SK-N-SH (cell line): ENCODE measurements at regions not wholly inside any gene's neighbourhood (a gene's known extent, or its start where the extent isn't known, plus 50 kb on each side); places are given as distances from the start of the nearest gene placed in this dataset.
A peak's percentile ranks its signal among the peaks of the same experiment; 100 is the strongest.

Source experiments
- CTCF ChIA-PET: fragments of 300-600, 350-600 bp; formaldehyde crosslinking; extraction: SDS; loops from one replicate; lab custom pipeline; 2021; lab: Yijun Ruan, JAX
- POLR2A ChIA-PET: fragments of 350-600 bp; sonication (Branson Sonifier 250); formaldehyde crosslinking; extraction: SDS; loops from one replicate; lab custom pipeline; 2020; ENCODE audit warnings: antibody characterized with exemption, inconsistent platforms; lab: Yijun Ruan, JAX
- DNase-seq: peaks from one replicate; pipeline ENCODE4 v3.0.0; 2012
- H2AFZ ChIP-seq: fragments of 200-600 bp; sonication (generic); 2 replicates; pipeline ENCODE4 v1.8.1; 2016; ENCODE audit warnings: antibody characterized with exemption, mild to moderate bottlenecking, low read depth
- H3F3A ChIP-seq: fragments of 200-600 bp; sonication (generic); replicated peaks from 2 replicates; pipeline ENCODE3; 2016; ENCODE audit warnings: antibody characterized with exemption, mild to moderate bottlenecking; ENCODE audit not compliant: insufficient read depth
- H3K27ac ChIP-seq, 2 experiments: fragments of 200-500 bp in 1 of 2; fragments of 200-600 bp in 1 of 2; sonication (Bioruptor generic) in 1 of 2; sonication (generic), shearing (Covaris generic) in 1 of 2; 2 replicates each; pipeline versions ENCODE4 v1.5.1 to v1.6.1; 2014 to 2016; ENCODE audit warnings: low read depth in 2 of 2, inconsistent platforms in 1 of 2, low read length in 1 of 2, mild to moderate bottlenecking in 1 of 2, mixed read lengths in 1 of 2
- H3K27me3 ChIP-seq: fragments of 200-600 bp; sonication (generic), shearing (Covaris generic); 2 replicates; pipeline ENCODE4 v1.6.1; 2016; ENCODE audit warnings: mixed run types; ENCODE audit not compliant: insufficient read depth
- H3K36me3 ChIP-seq, 2 experiments: fragments of 200-500 bp in 1 of 2; fragments of 200-600 bp in 1 of 2; sonication (Bioruptor generic) in 1 of 2; sonication (generic) in 1 of 2; replicated peaks in 1 of 2; 2 replicates each; pipeline versions ENCODE3 to v1.5.1; 2014 to 2016; ENCODE audit warnings: low read length in 1 of 2, mild to moderate bottlenecking in 1 of 2; ENCODE audit not compliant: insufficient read depth in 2 of 2, control insufficient read depth in 1 of 2
- H3K4me1 ChIP-seq, 2 experiments: fragments of 200-500 bp in 1 of 2; fragments of 200-600 bp in 1 of 2; sonication (Bioruptor generic) in 1 of 2; sonication (generic), shearing (Covaris generic) in 1 of 2; 2 replicates each; pipeline versions ENCODE4 v1.5.1 to v1.6.1; 2014 to 2016; ENCODE audit warnings: low read depth in 1 of 2, low read length in 1 of 2, mixed run types in 1 of 2; ENCODE audit not compliant: insufficient read depth in 2 of 2, control insufficient read depth in 1 of 2
- H3K4me2 ChIP-seq: fragments of 200-600 bp; sonication (generic), shearing (Covaris generic); 2 replicates; pipeline ENCODE4 v1.6.1; 2017; ENCODE audit warnings: mixed run types
- H3K4me3 ChIP-seq, 2 experiments: fragments of 200-500 bp in 1 of 2; fragments of 200-600 bp in 1 of 2; sonication (Bioruptor generic) in 1 of 2; sonication (generic), shearing (Covaris generic) in 1 of 2; 2 replicates each; pipeline versions ENCODE4 v1.5.1 to v1.8.1; 2014 to 2016; ENCODE audit warnings: low read depth in 2 of 2, inconsistent platforms in 1 of 2, low read length in 1 of 2, mild to moderate bottlenecking in 1 of 2, mixed read lengths in 1 of 2, moderate library complexity in 1 of 2
- H3K79me2 ChIP-seq: fragments of 200-600 bp; sonication (generic); 2 replicates; pipeline ENCODE4 v1.8.1; 2017; ENCODE audit warnings: mild to moderate bottlenecking; ENCODE audit not compliant: insufficient read depth
- H3K9ac ChIP-seq: fragments of 200-600 bp; sonication (generic); 2 replicates; pipeline ENCODE4 v1.6.1; 2017; ENCODE audit warnings: mixed run types
- H3K9me2 ChIP-seq: fragments of 200-600 bp; sonication (generic); 2 replicates; pipeline ENCODE4 v1.6.1; 2017; ENCODE audit warnings: mixed run types
- H3K9me3 ChIP-seq: fragments of 200-600 bp; sonication (generic); 2 replicates; pipeline ENCODE4 v1.6.1; 2017; ENCODE audit warnings: mixed run types, mild to moderate bottlenecking, moderate library complexity
- H4K20me1 ChIP-seq: fragments of 200-600 bp; sonication (generic); 2 replicates; pipeline ENCODE4 v1.6.1; 2017; ENCODE audit warnings: mild to moderate bottlenecking, mixed run types; ENCODE audit not compliant: insufficient read depth
- CTCF ChIP-seq: fragments of 200-600 bp; sonication (generic); IDR thresholded peaks from 2 replicates; pipeline ENCODE4 v1.6.1; 2017; ENCODE audit warnings: antibody characterized with exemption, mild to moderate bottlenecking, moderate library complexity
- ELF1 ChIP-seq: IDR thresholded peaks from 2 replicates; pipeline ENCODE4 v1.4.0; 2012
- FOSL2 ChIP-seq: IDR thresholded peaks from 2 replicates; pipeline ENCODE4 v1.4.0; 2012; ENCODE audit warnings: low read depth, mild to moderate bottlenecking, moderate library complexity, borderline replicate concordance
- FOXM1 ChIP-seq: IDR thresholded peaks from 2 replicates; pipeline ENCODE4 v1.4.0; 2012; ENCODE audit warnings: low read depth, mild to moderate bottlenecking
- GATA2 ChIP-seq: sonication (generic); formaldehyde crosslinking; IDR thresholded peaks from 2 replicates; pipeline ENCODE4 v1.5.0; 2020; ENCODE audit warnings: mild to moderate bottlenecking, missing genetic modification reagents
- JUND ChIP-seq: IDR thresholded peaks from 2 replicates; pipeline ENCODE4 v1.4.0; 2012
- MAX ChIP-seq: IDR thresholded peaks from 2 replicates; pipeline ENCODE4 v1.4.0; 2012; ENCODE audit warnings: low read depth
- MEF2A ChIP-seq: IDR thresholded peaks from 2 replicates; pipeline ENCODE4 v1.4.0; 2012; ENCODE audit warnings: low read depth, borderline replicate concordance
- MXI1 ChIP-seq: IDR thresholded peaks from 2 replicates; pipeline ENCODE4 v1.6.1; 2012; ENCODE audit warnings: mild to moderate bottlenecking, low read depth, low read length, improper control_type of control experiment
- NFIC ChIP-seq: IDR thresholded peaks from 2 replicates; pipeline ENCODE4 v1.4.0; 2012; ENCODE audit warnings: borderline replicate concordance
- RCOR1 ChIP-seq: fragments of 150-350 bp; IDR thresholded peaks from 2 replicates; pipeline ENCODE4 v1.6.1; 2017; ENCODE audit warnings: antibody characterized with exemption, low read length
- REST ChIP-seq: IDR thresholded peaks from 2 replicates; pipeline ENCODE4 v1.6.1; 2012; ENCODE audit warnings: mild to moderate bottlenecking, low read depth, low read length, moderate library complexity
- TAF1 ChIP-seq: IDR thresholded peaks from 2 replicates; pipeline ENCODE4 v1.6.1; 2012; ENCODE audit warnings: low read depth, mild to moderate bottlenecking, low read length, moderate library complexity, borderline replicate concordance
- TCF12 ChIP-seq: IDR thresholded peaks from 2 replicates; pipeline ENCODE4 v1.4.0; 2012
- USF1 ChIP-seq: IDR thresholded peaks from 2 replicates; pipeline ENCODE4 v1.4.0; 2012; ENCODE audit warnings: low read depth, borderline replicate concordance
- YY1 ChIP-seq: IDR thresholded peaks from 2 replicates; pipeline ENCODE4 v1.4.0; 2012; ENCODE audit warnings: low read depth, mild to moderate bottlenecking
- ZBTB33 ChIP-seq: IDR thresholded peaks from 2 replicates; pipeline ENCODE4 v1.4.0; 2012; ENCODE audit warnings: low read depth, borderline replicate concordance
- WGBS: methylation state at CpG from one replicate; pipeline ENCODE4 v1.1.6; 2017; ENCODE audit warnings: low lambda C conversion rate; 5-methylcytosine and 5-hydroxymethylcytosine counted together

GRCh38 chr5:174531782-174532191 lies 192.6 kb upstream of the MSX2 start:
- WGBS: 58% methylated on average over 7 of the region's 7 CpGs
- no peaks in the 10 kb centered on the region for H3K36me3 ChIP-seq
- POLR2A ChIA-PET: no interaction called here
- H2AFZ ChIP-seq: 0 out of 2 replicates have a peak overlapping the region, but pooled peaks have one; percentile 12
- peak overlapping the region in 1 of 2 experiments; percentile 78; a peak in 2 of 4 replicates for H3K27ac ChIP-seq
- H3K9me2 ChIP-seq: no peaks in the 10 kb centered on the region
- no peak overlapping the region for H3K4me3 ChIP-seq
- no peaks in the 10 kb centered on the region for H3K9me3 ChIP-seq
- H3K4me1 ChIP-seq: peaks cover 17 to 22% of the 10 kb centered on the region in 2 experiments
- H3K4me2 ChIP-seq: peak overlapping the region; percentile 53
- peaks cover 14% of the 10 kb centered on the region for H3F3A ChIP-seq
- CTCF ChIA-PET: interaction anchor here (0.8 kb wide), 1 partner anchor 168 kb away, joined by 3 read pairs; no protein-coding TSS in a partner anchor
- no peaks in the 10 kb centered on the region for H4K20me1 ChIP-seq
- H3K27me3 ChIP-seq: no peaks in the 10 kb centered on the region
- TF ChIP-seq NFIC: no peak
- TF ChIP-seq MEF2A: no peak
- no peak for TF ChIP-seq REST
- no peak for TF ChIP-seq USF1
- no peak for TF ChIP-seq MXI1
- TF ChIP-seq YY1: no peak
- TF ChIP-seq GATA2 (CRISPR knock-in tag): no peak
- H3K79me2 ChIP-seq: no peaks in the 10 kb centered on the region
- DNase-seq: no peak
- H3K9ac ChIP-seq: no peak overlapping the region

- POLR2A ChIA-PET: no interaction called here
- peak overlapping the region in 1 of 2 experiments; percentile 9; a peak in 1 of 4 replicates for H3K4me3 ChIP-seq
- no peaks in the 10 kb centered on the region for H4K20me1 ChIP-seq
- H3K4me1 ChIP-seq: peaks cover 17 to 22% of the 10 kb centered on the region in 2 experiments
- CTCF ChIA-PET: no interaction called here
- H3K27ac ChIP-seq: peak overlapping the region in 1 of 2 experiments; percentile 78; a peak in 3 of 4 replicates
- H3K36me3 ChIP-seq: no peaks in the 10 kb centered on the region
- H3K9me2 ChIP-seq: no peaks in the 10 kb centered on the region
- no peaks in the 10 kb centered on the region for H3K9me3 ChIP-seq
- DNase-seq: peak; percentile 48
- no peaks in the 10 kb centered on the region for H3K79me2 ChIP-seq
- H3K4me2 ChIP-seq: peak overlapping the region; percentile 53
- no peaks in the 10 kb centered on the region for H3K27me3 ChIP-seq
- H3F3A ChIP-seq: peaks cover 14% of the 10 kb centered on the region
- peak overlapping the region; percentile 12; the same call in 1 of the 2 replicates for H2AFZ ChIP-seq
- 28% methylated on average over 19 of the region's 19 CpGs for WGBS
- H3K9ac ChIP-seq: peak overlapping the region; percentile 25; the same call in 1 of the 2 replicates
- TF ChIP-seq MAX (peak; percentile 94), GATA2 (CRISPR knock-in tag) (no peak), ELF1 (peak; percentile 64; the same call in 1 of the 2 replicates), FOSL2 (peak; percentile 96), JUND (peak; percentile 83), TCF12 (peak; percentile 88), ZBTB33 (no peak; the same call in 1 of the 2 replicates), FOXM1 (no peak), TAF1 (no peak; the same call in 1 of the 2 replicates), CTCF (no peak), RCOR1 (no peak), YY1 (peak; percentile 35; the same call in 1 of the 2 replicates)
Observed at GRCh38 chr5:174532455-174533453, 191.6 kb upstream of the MSX2 start.
